H9 (cell line): ENCODE measurements at regions not wholly inside any gene's neighbourhood (a gene's known extent, or its start where the extent isn't known, plus 50 kb on each side); places are given as distances from the start of the nearest gene placed in this dataset.

ENCODE experiments used
- DNase-seq: peaks from one replicate; pipeline ENCODE4 v3.0.0-alpha.2; 2017
- H2AFZ ChIP-seq: one replicate; pipeline ENCODE4 v1.6.1; 2013; ENCODE audit warnings: mild to moderate bottlenecking, low read length, control low read depth, moderate library complexity
- H2AK5ac ChIP-seq: 2 replicates; pipeline ENCODE4 v1.6.1; 2013; ENCODE audit warnings: low read length, control low read depth, mixed read lengths; ENCODE audit not compliant: insufficient read length
- H2BK120ac ChIP-seq: one replicate; pipeline ENCODE4 v1.6.1; 2013; ENCODE audit warnings: low read depth, mild to moderate bottlenecking, low read length, control low read depth, inconsistent platforms; ENCODE audit not compliant: poor library complexity, severe bottlenecking
- H2BK12ac ChIP-seq: 2 replicates; pipeline ENCODE4 v1.6.1; 2013; ENCODE audit warnings: low read length, control low read depth, mixed read lengths, low read depth; ENCODE audit not compliant: insufficient read length
- H2BK15ac ChIP-seq: 2 replicates; pipeline ENCODE4 v1.6.1; 2013; ENCODE audit warnings: low read depth, low read length, control low read depth
- H2BK20ac ChIP-seq: one replicate; pipeline ENCODE4 v1.6.1; 2013; ENCODE audit warnings: low read depth, mild to moderate bottlenecking, low read length, control low read depth, inconsistent platforms; ENCODE audit not compliant: poor library complexity, severe bottlenecking
- H2BK5ac ChIP-seq: 2 replicates; pipeline ENCODE4 v1.6.1; 2013; ENCODE audit warnings: low read length, control low read depth, mixed read lengths; ENCODE audit not compliant: insufficient read length
- H3K14ac ChIP-seq: 2 replicates; pipeline ENCODE4 v1.6.1; 2013; ENCODE audit warnings: low read length, control low read depth; ENCODE audit not compliant: insufficient read depth
- H3K18ac ChIP-seq: 2 replicates; pipeline ENCODE4 v1.6.1; 2013; ENCODE audit warnings: low read depth, mild to moderate bottlenecking, mixed read lengths, low read length, control low read depth; ENCODE audit not compliant: insufficient read length
- H3K23ac ChIP-seq: 2 replicates; pipeline ENCODE4 v1.6.1; 2013; ENCODE audit warnings: low read length, control low read depth, mixed read lengths, low read depth; ENCODE audit not compliant: insufficient read length
- H3K23me2 ChIP-seq: 2 replicates; pipeline ENCODE4 v1.6.1; 2013; ENCODE audit warnings: low read depth, mild to moderate bottlenecking, mixed read lengths, low read length, control low read depth; ENCODE audit not compliant: insufficient read length, poor library complexity, severe bottlenecking
- H3K27ac ChIP-seq: 2 replicates; pipeline ENCODE4 v1.5.1; 2013; ENCODE audit warnings: low read length, control low read depth, mixed read lengths, low read depth; ENCODE audit not compliant: insufficient read length
- H3K27me3 ChIP-seq: 2 replicates; pipeline ENCODE4 v1.6.1; 2013; ENCODE audit warnings: low read length, control low read depth, inconsistent platforms; ENCODE audit not compliant: insufficient read depth
- H3K4ac ChIP-seq: 2 replicates; pipeline ENCODE4 v1.6.1; 2013; ENCODE audit warnings: low read depth, mild to moderate bottlenecking, control low read depth, inconsistent platforms, low read length, moderate library complexity
- H3K4me1 ChIP-seq: 2 replicates; pipeline ENCODE4 v1.6.1; 2013; ENCODE audit warnings: low read length, control low read depth, inconsistent platforms; ENCODE audit not compliant: insufficient read depth
- H3K4me2 ChIP-seq: 2 replicates; pipeline ENCODE4 v1.6.1; 2013; ENCODE audit warnings: low read length, control low read depth, mixed read lengths; ENCODE audit not compliant: insufficient read length, insufficient read depth
- H3K56ac ChIP-seq: 2 replicates; pipeline ENCODE4 v1.6.1; 2013; ENCODE audit warnings: low read depth, mild to moderate bottlenecking, mixed read lengths, low read length, control low read depth; ENCODE audit not compliant: insufficient read length
- H3K79me1 ChIP-seq: 2 replicates; pipeline ENCODE4 v1.6.1; 2013; ENCODE audit warnings: low read depth, mild to moderate bottlenecking, moderate library complexity, low read length, control low read depth, inconsistent platforms; ENCODE audit not compliant: insufficient read depth, poor library complexity, severe bottlenecking
- H3K79me2 ChIP-seq: 2 replicates; pipeline ENCODE4 v1.6.1; 2013; ENCODE audit warnings: low read length, control low read depth, inconsistent platforms; ENCODE audit not compliant: insufficient read depth
- H3K9ac ChIP-seq: 2 replicates; pipeline ENCODE4 v1.6.1; 2013; ENCODE audit warnings: low read length, control low read depth, mixed read lengths; ENCODE audit not compliant: insufficient read length; ENCODE audit errors: extremely low read depth
- H3K9me3 ChIP-seq: one replicate; pipeline ENCODE4 v1.6.1; 2013; ENCODE audit warnings: low read depth, low read length, inconsistent platforms; ENCODE audit not compliant: control insufficient read depth
- H3T11ph ChIP-seq: one replicate; pipeline ENCODE4 v1.6.1; 2013; ENCODE audit warnings: mild to moderate bottlenecking, low read length, control low read depth, inconsistent platforms
- H4K20me1 ChIP-seq: one replicate; pipeline ENCODE4 v1.6.1; 2013; ENCODE audit not compliant: control insufficient read depth, insufficient read length, insufficient read depth
- H4K5ac ChIP-seq: 2 replicates; pipeline ENCODE4 v1.6.1; 2013; ENCODE audit warnings: low read depth, mild to moderate bottlenecking, mixed read lengths, low read length, control low read depth; ENCODE audit not compliant: insufficient read length
- H4K8ac ChIP-seq: replicated peaks from 2 replicates; pipeline ENCODE4 v1.6.1; 2013; ENCODE audit warnings: low read length, control low read depth, mixed read lengths, low read depth; ENCODE audit not compliant: insufficient read length
- H4K91ac ChIP-seq: 2 replicates; pipeline ENCODE4 v1.6.1; 2013; ENCODE audit warnings: low read depth, mild to moderate bottlenecking, moderate library complexity, mixed read lengths, low read length, control low read depth; ENCODE audit not compliant: insufficient read length
- H3K27ac Mint-ChIP-seq, 3 experiments: 2 replicates in 2 of 3; 3 replicates in 1 of 3; pipeline ENCODE4 v1.8.0; 2020 to 2021; ENCODE audit warnings: mixed read lengths in 3 of 3, mild to moderate bottlenecking in 1 of 3, moderate library complexity in 1 of 3
- H3K27me3 Mint-ChIP-seq: 2 replicates; pipeline ENCODE4 v1.8.0; 2021; ENCODE audit warnings: low read depth, mild to moderate bottlenecking, moderate library complexity, mixed read lengths
- H3K36me3 Mint-ChIP-seq, 3 experiments: 2 replicates in 2 of 3; 3 replicates in 1 of 3; pipeline ENCODE4 v1.8.0; 2020 to 2021; ENCODE audit warnings: low read depth in 3 of 3, mixed read lengths in 3 of 3; ENCODE audit not compliant: insufficient read depth in 1 of 3
- H3K4me1 Mint-ChIP-seq, 2 experiments: 2 replicates each; pipeline ENCODE4 v1.8.0; 2020; ENCODE audit warnings: mixed read lengths in 2 of 2
- H3K4me3 Mint-ChIP-seq, 2 experiments: 2 replicates in 1 of 2; 3 replicates in 1 of 2; pipeline ENCODE4 v1.8.0; 2020 to 2021; ENCODE audit warnings: mild to moderate bottlenecking in 2 of 2, mixed read lengths in 2 of 2, moderate library complexity in 1 of 2
- H3K9me3 Mint-ChIP-seq, 2 experiments: 2 replicates in 1 of 2; 3 replicates in 1 of 2; pipeline ENCODE4 v1.8.0; 2020; ENCODE audit warnings: mild to moderate bottlenecking in 2 of 2, mixed read lengths in 2 of 2, moderate library complexity in 1 of 2
- CTCF ChIP-seq: fragments of 200-600 bp; sonication (generic); conservative IDR thresholded peaks from 3 replicates; pipeline ENCODE4 v1.8.0; 2021; ENCODE audit warnings: antibody characterized with exemption, mild to moderate bottlenecking
- WGBS: extraction: QIAGEN DNeasy Blood & Tissue Kit; methylation state at CpG from one replicate; pipeline ENCODE4 v1.1.7; 2013; ENCODE audit warnings: missing lambda C conversion rate, low lambda C conversion rate, mixed read lengths; ENCODE audit not compliant: insufficient read length; ENCODE audit errors: extremely low coverage; 5-methylcytosine and 5-hydroxymethylcytosine counted together

- no peak for TF ChIP-seq CTCF
- no peak overlapping the region for H3K4me2 ChIP-seq
- no peaks in the 10 kb centered on the region for H3K23me2 ChIP-seq
- no peaks in the 10 kb centered on the region for H3K27me3 ChIP-seq
- H3K18ac ChIP-seq = no peak overlapping the region
- Mint-ChIP-seq H3K36me3 (no peaks in the 10 kb centered on the region), H3K4me1 (peaks cover 11 to 21% of the 10 kb centered on the region in 2 experiments), H3K9me3 (no peaks in the 10 kb centered on the region), H3K27ac (no peak overlapping the region), H3K27me3 (no peaks in the 10 kb centered on the region), H3K4me3 (no peak overlapping the region)
- H2AFZ ChIP-seq = no peak overlapping the region
- H3K9ac ChIP-seq = no peak overlapping the region
- H3K56ac ChIP-seq = no peak overlapping the region
- H2BK120ac ChIP-seq = no peak overlapping the region
- no peak overlapping the region for H2BK20ac ChIP-seq
- no CpG with 5 or more reads among the region's 9 CpGs for WGBS
- H3T11ph ChIP-seq = no peak overlapping the region
- DNase-seq = no peak
- H3K79me2 ChIP-seq = no peaks in the 10 kb centered on the region
- no peak overlapping the region for H3K14ac ChIP-seq
- H3K4ac ChIP-seq = no peak overlapping the region
- H4K8ac ChIP-seq = no peak overlapping the region
- no peak overlapping the region for H2BK12ac ChIP-seq
- H3K4me1 ChIP-seq = peaks cover 4% of the 10 kb centered on the region; the same call in 1 of the 2 replicates
- no peaks in the 10 kb centered on the region for H4K20me1 ChIP-seq
- no peak overlapping the region for H3K27ac ChIP-seq
- no peak overlapping the region for H2BK15ac ChIP-seq
- H4K91ac ChIP-seq = no peak overlapping the region
- H2BK5ac ChIP-seq = no peak overlapping the region
- no peak overlapping the region for H2AK5ac ChIP-seq
- no peak overlapping the region for H3K23ac ChIP-seq
- no peak overlapping the region for H4K5ac ChIP-seq
- H3K79me1 ChIP-seq = no peaks in the 10 kb centered on the region
- no peaks in the 10 kb centered on the region for H3K9me3 ChIP-seq
These were observed 113.8 kb upstream of the CCDC54 start for GRCh38 chr3:107263269-107264021.
